Prostate gland (tissue), 2 donors: ENCODE measurements at regions not wholly inside any gene's neighbourhood (a gene's known extent, or its start where the extent isn't known, plus 50 kb on each side); places are given as distances from the start of the nearest gene placed in this dataset.
A peak's percentile ranks its signal among the peaks of the same experiment; 100 is the strongest.

Experiments
- POLR2A ChIP-seq: fragments of 450-650 bp; IDR thresholded peaks from one replicate; pipeline ENCODE4 v1.6.1; 2016; ENCODE audit warnings: antibody characterized with exemption, mild to moderate bottlenecking
- POLR2AphosphoS5 ChIP-seq: sonication (generic); formaldehyde crosslinking; IDR thresholded peaks from one replicate; pipeline ENCODE4 v1.6.1; 2017; ENCODE audit warnings: antibody characterized with exemption
- TF ChIP-seq, protein P1 (sequence below), 4 experiments: fragments of 200-600 bp in 2 of 4; fragments of 450-650 bp in 2 of 4; sonication (generic) in 2 of 4; IDR thresholded peaks; 1 replicate in 3 of 4; 2 replicates in 1 of 4; pipeline ENCODE4 v1.5.1; 2016 to 2019; ENCODE audit warnings: antibody characterized with exemption in 4 of 4, mild to moderate bottlenecking in 2 of 4, moderate library complexity in 2 of 4

DNA sequence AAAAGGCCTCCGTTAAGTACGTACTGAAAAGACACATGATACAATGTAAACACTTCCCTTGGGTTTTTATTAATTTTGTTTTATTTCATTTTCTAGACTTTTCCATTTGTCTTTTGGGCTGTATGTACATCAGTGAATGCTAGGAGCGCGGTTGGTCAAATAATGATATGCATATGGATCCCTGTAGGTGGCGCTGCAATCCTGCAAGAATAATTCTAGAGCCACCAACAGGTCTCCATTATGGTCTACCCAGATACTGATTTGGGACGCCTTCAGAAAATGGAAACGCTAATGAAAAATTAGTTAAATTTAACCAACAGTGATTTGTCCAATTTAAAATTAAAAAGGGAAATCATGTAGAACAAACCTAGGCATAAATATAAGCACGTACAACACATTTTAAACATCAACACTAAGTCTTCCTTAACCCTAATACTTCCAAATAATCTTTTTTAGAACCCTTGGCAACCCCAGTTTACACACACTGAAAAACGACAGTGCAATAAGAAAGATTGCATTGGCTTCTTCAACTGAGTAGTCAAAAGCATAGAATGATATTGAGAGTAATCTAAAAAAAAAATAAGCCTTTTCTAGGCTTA, 433.5 kb downstream of the RFPL4B start:
- TF ChIP-seq, protein P1, sequence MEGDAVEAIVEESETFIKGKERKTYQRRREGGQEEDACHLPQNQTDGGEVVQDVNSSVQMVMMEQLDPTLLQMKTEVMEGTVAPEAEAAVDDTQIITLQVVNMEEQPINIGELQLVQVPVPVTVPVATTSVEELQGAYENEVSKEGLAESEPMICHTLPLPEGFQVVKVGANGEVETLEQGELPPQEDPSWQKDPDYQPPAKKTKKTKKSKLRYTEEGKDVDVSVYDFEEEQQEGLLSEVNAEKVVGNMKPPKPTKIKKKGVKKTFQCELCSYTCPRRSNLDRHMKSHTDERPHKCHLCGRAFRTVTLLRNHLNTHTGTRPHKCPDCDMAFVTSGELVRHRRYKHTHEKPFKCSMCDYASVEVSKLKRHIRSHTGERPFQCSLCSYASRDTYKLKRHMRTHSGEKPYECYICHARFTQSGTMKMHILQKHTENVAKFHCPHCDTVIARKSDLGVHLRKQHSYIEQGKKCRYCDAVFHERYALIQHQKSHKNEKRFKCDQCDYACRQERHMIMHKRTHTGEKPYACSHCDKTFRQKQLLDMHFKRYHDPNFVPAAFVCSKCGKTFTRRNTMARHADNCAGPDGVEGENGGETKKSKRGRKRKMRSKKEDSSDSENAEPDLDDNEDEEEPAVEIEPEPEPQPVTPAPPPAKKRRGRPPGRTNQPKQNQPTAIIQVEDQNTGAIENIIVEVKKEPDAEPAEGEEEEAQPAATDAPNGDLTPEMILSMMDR (IDR thresholded peaks at IDR 0.05) = peak; percentile 63 to 88 (median 84)
- TF ChIP-seq POLR2A = no peak
- TF ChIP-seq POLR2AphosphoS5 = peak; percentile 17
